GM23338 (cell line): ENCODE measurements at regions not wholly inside any gene's neighbourhood (a gene's known extent, or its start where the extent isn't known, plus 50 kb on each side); places are given as distances from the start of the nearest gene placed in this dataset.
A peak's percentile ranks its signal among the peaks of the same experiment; 100 is the strongest.

ENCODE experiments used
- ATAC-seq: fragments of 200-7000 bp; cut with Tn5 transposase; 3 replicates; pipeline ENCODE4 v1.9.1; 2020
- DNase-seq: peaks from one replicate; pipeline ENCODE4 v3.0.0-alpha.2; 2015; ENCODE audit warnings: low spot score
- H2AFZ ChIP-seq: fragments of 200-600 bp; sonication (generic); 2 replicates; pipeline ENCODE4 v1.8.0; 2016; ENCODE audit warnings: antibody characterized with exemption, mild to moderate bottlenecking, moderate library complexity
- H3F3A ChIP-seq: fragments of 200-600 bp; sonication (generic); replicated peaks from 2 replicates; pipeline ENCODE4 v1.8.0; 2017; ENCODE audit warnings: antibody characterized with exemption, mixed run types, low read depth
- H3K27ac ChIP-seq: fragments of 200-600 bp; sonication (generic); 2 replicates; pipeline ENCODE4 v1.6.1; 2016; ENCODE audit warnings: low read depth
- H3K27me3 ChIP-seq: fragments of 200-600 bp; sonication (generic); 2 replicates; pipeline ENCODE4 v1.8.0; 2016; ENCODE audit warnings: mild to moderate bottlenecking, mixed run types, moderate library complexity; ENCODE audit not compliant: insufficient read depth
- H3K36me3 ChIP-seq: fragments of 200-600 bp; sonication (generic); 2 replicates; pipeline ENCODE4 v1.8.0; 2016; ENCODE audit warnings: mild to moderate bottlenecking; ENCODE audit not compliant: insufficient read depth
- H3K4me1 ChIP-seq: fragments of 200-600 bp; sonication (generic); 2 replicates; pipeline ENCODE4 v1.8.0; 2016; ENCODE audit warnings: mild to moderate bottlenecking, moderate library complexity; ENCODE audit not compliant: insufficient read depth
- H3K4me2 ChIP-seq: fragments of 200-600 bp; sonication (generic); 2 replicates; pipeline ENCODE4 v1.7.1; 2017; ENCODE audit warnings: mixed run types
- H3K4me3 ChIP-seq: fragments of 200-600 bp; sonication (generic); 2 replicates; pipeline ENCODE4 v1.6.1; 2016; ENCODE audit warnings: mixed run types
- H3K79me2 ChIP-seq: fragments of 200-600 bp; sonication (generic); replicated peaks from 2 replicates; pipeline ENCODE4 v1.8.0; 2017; ENCODE audit warnings: mild to moderate bottlenecking; ENCODE audit not compliant: insufficient read depth
- H3K9me2 ChIP-seq: fragments of 200-600 bp; sonication (generic); 2 replicates; pipeline ENCODE4 v1.8.0; 2017; ENCODE audit not compliant: insufficient read depth
- H4K20me1 ChIP-seq: fragments of 200-600 bp; sonication (generic); replicated peaks from 2 replicates; pipeline ENCODE4 v1.8.0; 2017; ENCODE audit warnings: mild to moderate bottlenecking; ENCODE audit not compliant: insufficient read depth
- H3K27ac Mint-ChIP-seq: 2 replicates; pipeline ENCODE4 v1.8.0; 2020; ENCODE audit warnings: inconsistent platforms, mild to moderate bottlenecking, moderate library complexity, mixed read lengths
- H3K27me3 Mint-ChIP-seq: 3 replicates; pipeline ENCODE4 v1.8.0; 2022; ENCODE audit warnings: low read depth, mild to moderate bottlenecking, moderate library complexity, mixed read lengths, inconsistent platforms; ENCODE audit not compliant: insufficient read depth, poor library complexity
- H3K36me3 Mint-ChIP-seq: 3 replicates; pipeline ENCODE4 v1.8.0; 2021; ENCODE audit warnings: low read depth, mild to moderate bottlenecking, inconsistent platforms, moderate library complexity, mixed read lengths
- H3K4me1 Mint-ChIP-seq: 3 replicates; pipeline ENCODE4 v1.8.0; 2020; ENCODE audit warnings: mild to moderate bottlenecking, inconsistent platforms, mixed read lengths
- H3K4me3 Mint-ChIP-seq: 3 replicates; pipeline ENCODE4 v1.8.0; 2021; ENCODE audit warnings: moderate library complexity, mild to moderate bottlenecking, inconsistent platforms, mixed read lengths
- H3K9me3 Mint-ChIP-seq: 3 replicates; pipeline ENCODE4 v1.8.0; 2020; ENCODE audit warnings: moderate library complexity, mild to moderate bottlenecking, inconsistent platforms, mixed read lengths
- CREB1 ChIP-seq: fragments of 250-450 bp; sonication (Bioruptor Pico); IDR thresholded peaks from 2 replicates; pipeline ENCODE4 v1.5.0; 2020; ENCODE audit warnings: low read depth, mild to moderate bottlenecking, moderate library complexity
- CTCF ChIP-seq, 2 experiments: fragments of 200-600 bp in 1 of 2; sonication (generic) in 1 of 2; conservative IDR thresholded peaks; 2 replicates each; pipeline versions ENCODE4 v1.5.1 to v1.6.1; 2016 to 2017; ENCODE audit warnings: antibody characterized with exemption in 2 of 2, low read depth in 2 of 2, mild to moderate bottlenecking in 2 of 2, moderate library complexity in 1 of 2
- ETS1 ChIP-seq: IDR thresholded peaks from 2 replicates; pipeline ENCODE4 v1.6.1; 2016; ENCODE audit warnings: antibody characterized with exemption
- EZH2 ChIP-seq: fragments of 200-600 bp; sonication (generic); IDR thresholded peaks from one replicate; pipeline ENCODE4 v1.8.0; 2017; ENCODE audit warnings: antibody characterized with exemption, mild to moderate bottlenecking, low read depth; ENCODE audit not compliant: unreplicated experiment
- EZH2phosphoT487 ChIP-seq: fragments of 200-600 bp; sonication (generic); IDR thresholded peaks from one replicate; pipeline ENCODE4 v1.8.1; 2018; ENCODE audit warnings: antibody characterized with exemption; ENCODE audit not compliant: unreplicated experiment
- JUNB ChIP-seq: IDR thresholded peaks from one replicate; pipeline ENCODE4 v1.6.1; 2016; ENCODE audit warnings: antibody characterized with exemption; ENCODE audit not compliant: unreplicated experiment
- NANOG ChIP-seq: IDR thresholded peaks from 2 replicates; pipeline ENCODE4 v1.6.1; 2016; ENCODE audit warnings: antibody characterized with exemption, borderline replicate concordance
- POLR2AphosphoS5 ChIP-seq: IDR thresholded peaks from 2 replicates; pipeline ENCODE4 v1.6.1; 2016; ENCODE audit warnings: antibody characterized with exemption, low read depth
- STAT1 ChIP-seq: IDR thresholded peaks from one replicate; pipeline ENCODE4 v1.6.1; 2016; ENCODE audit warnings: antibody characterized with exemption; ENCODE audit not compliant: unreplicated experiment
- ZNF114 ChIP-seq: fragments of 250-450 bp; sonication (Bioruptor Pico); IDR thresholded peaks from 2 replicates; pipeline ENCODE4 v1.5.0; 2020; ENCODE audit warnings: mild to moderate bottlenecking, moderate library complexity
- ZNF331 ChIP-seq: fragments of 250-450 bp; sonication (Bioruptor Pico); IDR thresholded peaks from 2 replicates; pipeline ENCODE4 v1.5.0; 2020; ENCODE audit warnings: low read depth, mild to moderate bottlenecking, moderate library complexity
- ZNF462 ChIP-seq: fragments of 250-450 bp; sonication (Bioruptor Pico); IDR thresholded peaks from 2 replicates; pipeline ENCODE4 v1.5.0; 2020; ENCODE audit warnings: mild to moderate bottlenecking, moderate library complexity
- TF ChIP-seq, protein P1 (sequence below): IDR thresholded peaks from one replicate; pipeline ENCODE4 v1.6.1; 2018; ENCODE audit warnings: antibody characterized with exemption; ENCODE audit not compliant: unreplicated experiment

GRCh38 chr10:113991091-113991860 lies 52.4 kb upstream of the ADRB1 start:
- Histone ChIP-seq H3F3A (no peaks in the 10 kb centered on the region), H3K27me3 (no peaks in the 10 kb centered on the region), H3K4me3 (no peak overlapping the region), H3K79me2 (no peaks in the 10 kb centered on the region), H3K27ac (no peak overlapping the region), H3K4me2 (no peak overlapping the region), H3K36me3 (no peaks in the 10 kb centered on the region), H3K9me2 (0 out of 2 replicates have a peak, but pooled peaks cover 5% of the 10 kb centered on the region), H3K4me1 (no peaks in the 10 kb centered on the region), H4K20me1 (no peaks in the 10 kb centered on the region), H2AFZ (0 out of 2 replicates have a peak overlapping the region, but pooled peaks have one; percentile 43)
- DNase-seq (no peak), ATAC-seq (no peak)
- no peak for TF ChIP-seq CTCF (conservative IDR thresholded peaks at IDR 0.05; ENCODE audit: low read depth in 2 of 2)
- TF ChIP-seq CREB1 (CRISPR knock-in tag) = no peak
- no peak for TF ChIP-seq ETS1
- no peak for TF ChIP-seq ZNF331
- no peak for TF ChIP-seq JUNB
- TF ChIP-seq ZNF462 = no peak
- TF ChIP-seq STAT1 = no peak
- no peak for TF ChIP-seq EZH2phosphoT487
- TF ChIP-seq EZH2 = no peak
- no peak for TF ChIP-seq ZNF114 (CRISPR knock-in tag)
- no peak for TF ChIP-seq POLR2AphosphoS5
- TF ChIP-seq, protein P1, sequence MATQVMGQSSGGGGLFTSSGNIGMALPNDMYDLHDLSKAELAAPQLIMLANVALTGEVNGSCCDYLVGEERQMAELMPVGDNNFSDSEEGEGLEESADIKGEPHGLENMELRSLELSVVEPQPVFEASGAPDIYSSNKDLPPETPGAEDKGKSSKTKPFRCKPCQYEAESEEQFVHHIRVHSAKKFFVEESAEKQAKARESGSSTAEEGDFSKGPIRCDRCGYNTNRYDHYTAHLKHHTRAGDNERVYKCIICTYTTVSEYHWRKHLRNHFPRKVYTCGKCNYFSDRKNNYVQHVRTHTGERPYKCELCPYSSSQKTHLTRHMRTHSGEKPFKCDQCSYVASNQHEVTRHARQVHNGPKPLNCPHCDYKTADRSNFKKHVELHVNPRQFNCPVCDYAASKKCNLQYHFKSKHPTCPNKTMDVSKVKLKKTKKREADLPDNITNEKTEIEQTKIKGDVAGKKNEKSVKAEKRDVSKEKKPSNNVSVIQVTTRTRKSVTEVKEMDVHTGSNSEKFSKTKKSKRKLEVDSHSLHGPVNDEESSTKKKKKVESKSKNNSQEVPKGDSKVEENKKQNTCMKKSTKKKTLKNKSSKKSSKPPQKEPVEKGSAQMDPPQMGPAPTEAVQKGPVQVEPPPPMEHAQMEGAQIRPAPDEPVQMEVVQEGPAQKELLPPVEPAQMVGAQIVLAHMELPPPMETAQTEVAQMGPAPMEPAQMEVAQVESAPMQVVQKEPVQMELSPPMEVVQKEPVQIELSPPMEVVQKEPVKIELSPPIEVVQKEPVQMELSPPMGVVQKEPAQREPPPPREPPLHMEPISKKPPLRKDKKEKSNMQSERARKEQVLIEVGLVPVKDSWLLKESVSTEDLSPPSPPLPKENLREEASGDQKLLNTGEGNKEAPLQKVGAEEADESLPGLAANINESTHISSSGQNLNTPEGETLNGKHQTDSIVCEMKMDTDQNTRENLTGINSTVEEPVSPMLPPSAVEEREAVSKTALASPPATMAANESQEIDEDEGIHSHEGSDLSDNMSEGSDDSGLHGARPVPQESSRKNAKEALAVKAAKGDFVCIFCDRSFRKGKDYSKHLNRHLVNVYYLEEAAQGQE = no peak
- TF ChIP-seq NANOG = no peak
- no peak overlapping the region for H3K27ac Mint-ChIP-seq
- peaks cover 11% of the 10 kb centered on the region for H3K4me1 Mint-ChIP-seq
- no peak overlapping the region for H3K4me3 Mint-ChIP-seq
- H3K27me3 Mint-ChIP-seq = peaks cover 6% of the 10 kb centered on the region
- H3K9me3 Mint-ChIP-seq = peaks cover 5% of the 10 kb centered on the region
- no peaks in the 10 kb centered on the region; the same call in 2 of the 3 replicates for H3K36me3 Mint-ChIP-seq
